ENCODE measurements at regions not wholly inside any gene's neighbourhood (a gene's known extent, or its start where the extent isn't known, plus 50 kb on each side); places are given as distances from the start of the nearest gene placed in this dataset.

DNA sequence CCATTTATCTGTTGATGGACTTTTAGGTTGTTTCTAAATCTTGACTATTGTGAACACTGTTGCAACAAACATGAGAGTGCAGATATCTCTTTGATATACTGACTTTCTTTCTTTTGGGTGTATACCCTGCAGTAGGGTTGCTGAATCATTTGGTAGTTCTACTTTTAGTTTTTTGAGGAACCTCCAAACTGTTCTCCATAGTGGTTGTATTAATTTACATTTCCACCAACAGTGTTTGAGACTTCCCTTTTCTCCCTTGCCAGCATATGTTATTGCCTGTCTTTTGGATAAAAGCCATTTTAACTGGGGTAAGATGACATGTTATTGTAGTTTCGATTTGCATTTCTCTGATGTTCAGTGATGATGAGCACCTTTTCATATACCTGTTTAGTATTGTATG is 330.0 kb downstream of the DDX10 start:
- no peak for DNase-seq (ENCODE audit: low read depth)

DNA sequence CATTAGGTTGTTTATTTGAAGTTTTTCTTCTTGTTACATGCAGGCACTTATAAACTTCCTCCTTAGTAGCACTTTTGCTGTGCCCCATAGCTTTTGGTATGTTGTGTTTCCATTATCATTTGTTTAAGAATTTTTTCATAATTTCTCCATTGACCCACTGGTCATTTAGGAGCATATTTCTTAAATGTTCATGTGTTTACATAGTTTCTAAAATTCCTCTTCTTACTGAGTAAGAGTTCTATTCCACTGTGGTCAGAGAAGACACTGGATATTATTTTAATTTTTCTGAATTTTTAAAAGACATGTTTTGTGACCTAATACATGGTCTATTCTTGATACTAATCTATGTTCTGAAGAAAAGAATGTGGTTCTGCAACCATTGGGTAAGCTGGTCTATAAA is 333.0 kb downstream of the DDX10 start:
- DNase-seq (ENCODE audit: low read depth) = peak; percentile 23

DNA sequence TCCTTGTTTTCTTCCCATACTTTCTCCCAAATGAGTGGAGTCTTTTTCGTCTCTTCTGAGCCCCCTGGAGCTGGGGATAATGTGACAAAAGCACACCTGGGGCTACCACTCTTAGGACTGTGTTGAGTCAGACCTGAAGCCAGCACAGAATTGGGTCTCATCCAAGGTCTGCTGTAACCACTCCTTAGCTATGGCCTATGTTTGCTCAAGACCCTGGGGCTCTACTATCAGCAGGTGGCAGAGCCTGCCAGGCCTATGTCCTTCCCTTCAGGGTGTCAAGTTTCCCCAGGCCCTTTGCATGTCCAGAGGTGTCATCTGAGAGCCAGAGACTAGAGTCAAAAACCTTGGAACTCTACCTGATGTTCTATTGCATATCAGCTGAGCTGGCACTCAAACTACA is 335.7 kb downstream of the DDX10 start:
- no peak for DNase-seq (ENCODE audit: low read depth)

DNA sequence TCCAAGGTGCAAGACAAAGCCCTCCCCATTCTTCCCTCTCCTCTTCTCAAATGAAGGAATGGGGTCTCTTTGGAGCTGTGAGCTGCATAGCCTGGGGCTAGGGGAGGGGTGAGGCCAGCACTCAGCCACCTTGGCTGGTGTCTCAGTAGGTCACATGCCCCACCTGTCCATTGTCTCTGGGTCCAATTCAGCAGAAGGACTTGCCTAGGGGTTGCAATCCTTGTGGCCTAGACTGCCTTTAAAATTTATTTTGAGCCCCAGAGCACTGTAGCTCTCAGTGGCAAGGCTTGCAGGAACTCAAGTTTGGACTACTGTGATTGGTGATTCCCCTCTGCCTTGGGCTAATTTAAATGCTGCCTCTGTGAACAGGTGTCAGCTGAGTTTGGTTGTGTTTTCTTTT is 336.7 kb downstream of the DDX10 start:
- no peak for DNase-seq (ENCODE audit: low read depth)

DNA sequence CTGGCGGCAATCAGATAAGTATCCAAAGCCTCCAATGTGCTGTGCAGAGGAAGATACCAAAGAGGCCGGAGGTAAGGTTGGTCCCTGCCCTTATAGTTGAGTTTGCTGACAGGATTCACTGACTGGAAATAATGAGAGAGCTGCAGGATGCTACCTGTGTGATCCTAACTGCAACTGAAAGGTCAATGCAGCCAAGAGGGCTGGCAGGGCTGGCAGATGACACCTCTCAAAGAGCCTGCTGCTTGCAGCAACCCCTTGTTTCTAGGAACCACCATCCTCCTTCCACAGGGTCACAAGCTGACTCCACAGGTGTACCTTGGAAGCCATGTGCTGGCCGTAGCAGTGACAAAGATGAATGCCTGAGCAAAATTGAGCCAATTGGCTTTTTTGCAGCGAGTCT is 348.1 kb downstream of the DDX10 start:
- DNase-seq (ENCODE audit: low read depth) = no peak

DNA sequence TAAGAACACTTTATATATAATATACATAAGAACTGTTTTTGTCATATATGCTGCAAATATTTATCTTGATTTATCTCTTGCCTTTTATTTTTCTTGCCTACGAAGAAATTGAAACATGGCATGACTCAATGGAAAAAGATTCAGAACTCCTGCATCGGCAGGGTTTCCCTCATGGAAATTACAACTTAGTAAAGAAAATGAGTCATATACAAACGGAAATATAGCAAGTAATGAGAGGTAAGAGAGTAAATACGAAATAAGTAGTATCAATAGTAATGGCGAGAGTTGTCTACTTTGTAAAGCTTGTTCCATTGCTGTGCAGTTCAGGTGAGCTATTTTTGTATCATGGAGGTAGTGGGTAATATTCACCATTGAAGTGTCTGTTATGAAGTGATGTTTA is 350.4 kb downstream of the DDX10 start:
- no peak for DNase-seq (ENCODE audit: low read depth)

DNA sequence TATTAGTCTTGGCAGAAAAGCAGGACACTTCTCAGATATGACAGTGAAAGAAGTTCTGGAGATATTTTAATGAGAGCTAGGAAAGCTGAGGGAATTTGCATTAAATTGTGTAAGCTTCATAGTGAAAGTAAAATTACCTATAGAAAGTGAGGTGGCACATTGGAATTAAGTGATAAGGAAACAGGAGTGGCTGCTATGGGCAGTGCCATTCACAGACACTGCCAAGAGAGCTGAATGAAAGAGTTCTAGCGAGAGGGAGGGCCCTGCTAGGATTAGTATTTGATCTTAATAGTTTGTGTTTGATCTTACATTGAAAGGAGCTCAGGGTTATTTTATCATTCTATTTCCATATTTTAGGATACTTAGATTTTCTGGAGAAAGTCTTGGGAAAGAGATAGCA is 351.9 kb downstream of the DDX10 start:
- DNase-seq (ENCODE audit: low read depth) = no peak

DNA sequence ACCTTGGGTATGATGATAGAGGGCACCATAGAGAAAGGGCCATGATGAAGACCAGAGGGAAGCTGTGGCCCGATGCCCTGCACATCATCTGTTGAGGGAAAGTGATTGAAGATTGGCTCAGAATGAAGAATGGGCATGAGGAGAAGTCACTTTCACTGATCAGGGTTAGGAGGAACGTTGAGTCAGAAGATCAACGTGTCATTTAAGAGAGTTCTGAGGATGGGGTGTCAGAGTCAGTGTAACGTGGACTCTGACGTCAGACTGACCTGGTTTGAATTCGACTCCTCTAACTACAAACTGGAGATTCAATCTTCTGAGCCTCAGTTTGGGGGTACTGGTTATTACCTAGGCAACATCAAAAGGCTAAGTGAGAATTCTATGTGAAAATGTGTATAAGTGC is 352.6 kb downstream of the DDX10 start:
- DNase-seq (ENCODE audit: low read depth) = no peak

DNA sequence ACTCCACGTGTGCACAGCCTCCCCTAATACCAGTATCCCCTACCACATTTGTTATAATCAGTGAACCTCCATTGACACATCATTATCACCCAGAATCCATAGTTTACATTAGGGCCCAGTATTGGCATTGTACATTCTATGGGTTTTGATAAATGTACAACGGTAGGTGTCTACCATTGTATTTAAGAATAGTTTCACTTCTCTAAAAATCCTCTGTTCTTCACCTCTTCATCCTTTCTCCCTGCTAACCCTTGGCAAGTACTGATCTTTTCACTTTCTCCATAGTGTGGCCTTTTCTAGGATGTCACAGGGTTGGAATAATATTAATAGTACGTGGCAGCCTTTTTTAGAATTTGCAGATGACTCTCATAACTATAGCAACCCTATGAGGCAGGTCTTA is 353.8 kb downstream of the DDX10 start:
- DNase-seq (ENCODE audit: low read depth) = no peak

DNA sequence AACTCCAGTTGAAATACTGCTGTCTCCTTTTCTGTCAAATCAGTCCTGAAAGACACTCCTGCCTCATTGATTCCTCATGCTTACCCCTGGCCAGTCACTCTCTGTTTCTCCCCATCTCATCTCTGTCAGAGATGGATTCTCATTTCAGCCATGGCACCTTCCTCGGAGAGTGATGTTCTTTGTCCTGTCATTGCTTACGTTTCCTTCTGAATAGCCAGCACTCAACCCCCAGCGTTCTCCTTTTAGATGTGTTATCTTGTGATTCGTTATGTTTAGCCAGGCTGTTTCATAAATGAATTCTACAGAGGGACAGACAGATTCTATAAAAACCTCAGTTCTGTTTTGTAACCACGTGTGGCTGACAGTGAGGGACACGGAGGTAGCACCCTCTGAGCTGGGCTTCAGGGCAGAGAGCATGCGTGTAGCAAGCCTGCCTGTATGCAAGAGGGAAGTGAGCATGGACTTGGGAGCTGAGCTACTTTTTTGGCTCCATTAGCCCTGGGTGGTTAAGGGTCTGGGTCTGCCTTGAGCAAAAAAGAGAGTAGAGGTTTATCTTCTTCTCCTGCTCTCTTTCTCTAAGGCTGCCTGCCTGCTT is 354.6 kb downstream of the DDX10 start:
- no peak for DNase-seq (ENCODE audit: low read depth)

DNA sequence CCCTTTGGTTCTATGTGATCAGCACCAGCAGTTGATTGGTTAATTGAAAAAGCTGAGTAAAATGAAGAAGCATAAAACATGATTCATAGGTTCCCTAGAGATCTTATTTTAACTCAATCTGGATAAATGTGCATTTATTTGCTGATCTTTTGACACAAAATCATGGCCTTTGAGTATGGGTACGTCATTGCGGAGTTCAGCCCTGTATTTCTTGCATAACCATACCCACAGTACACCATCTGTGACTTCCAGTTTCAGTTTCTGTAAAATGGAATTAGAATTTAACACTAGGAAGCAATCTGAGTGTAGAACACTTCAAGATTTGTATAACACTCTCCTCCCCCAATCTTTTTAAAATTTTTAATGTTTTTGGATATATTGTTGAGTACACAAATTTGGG is 358.2 kb downstream of the DDX10 start:
- DNase-seq (ENCODE audit: low read depth) = no peak

DNA sequence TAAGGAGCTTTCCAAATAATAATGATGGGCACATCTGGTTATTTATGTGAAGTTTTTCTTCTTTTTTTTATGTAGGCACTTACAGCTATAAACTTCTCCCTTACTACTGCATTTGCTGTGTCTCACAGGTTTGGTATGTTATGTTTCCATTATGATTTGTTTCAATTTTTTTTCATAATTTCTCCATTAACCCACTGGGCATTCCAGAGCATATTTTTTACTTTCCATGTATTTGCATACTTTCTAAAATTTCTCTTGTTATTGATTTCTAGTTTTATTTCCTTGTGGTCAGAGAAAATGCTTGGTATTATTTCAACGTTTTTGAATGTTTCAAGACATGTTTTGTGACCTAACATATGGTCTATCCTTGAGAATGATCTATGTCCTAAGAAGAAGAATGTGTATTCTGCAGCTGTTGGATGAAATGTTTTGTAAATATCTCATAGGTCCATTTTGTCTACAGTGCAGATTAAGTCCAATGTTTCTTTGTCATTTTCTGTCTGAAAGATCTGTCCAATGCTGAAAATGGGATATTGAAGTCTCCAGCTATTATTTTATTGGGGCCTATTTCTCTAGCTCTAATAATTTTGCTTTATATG is 362.1 kb downstream of the DDX10 start:
- DNase-seq (ENCODE audit: low read depth) = peak; percentile 71

DNA sequence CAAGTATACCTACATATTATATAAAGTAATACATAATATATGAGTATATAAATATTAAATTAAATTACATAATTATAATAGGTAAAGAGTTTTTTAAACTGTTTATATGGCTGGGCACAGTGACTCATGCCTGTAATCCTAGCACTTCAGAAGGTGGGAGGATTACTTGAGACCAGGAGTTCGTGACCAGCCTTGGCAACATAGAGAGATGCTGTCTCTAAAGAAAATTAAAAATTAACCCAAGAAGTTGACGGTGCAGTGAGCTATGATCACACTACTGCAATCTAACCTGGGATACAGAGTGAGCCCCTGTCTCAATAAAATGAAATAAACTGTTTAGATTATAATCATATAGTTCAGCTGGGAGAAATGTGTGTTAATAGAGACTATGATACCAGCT is 363.0 kb downstream of the DDX10 start:
- DNase-seq (ENCODE audit: low read depth) = no peak

DNA sequence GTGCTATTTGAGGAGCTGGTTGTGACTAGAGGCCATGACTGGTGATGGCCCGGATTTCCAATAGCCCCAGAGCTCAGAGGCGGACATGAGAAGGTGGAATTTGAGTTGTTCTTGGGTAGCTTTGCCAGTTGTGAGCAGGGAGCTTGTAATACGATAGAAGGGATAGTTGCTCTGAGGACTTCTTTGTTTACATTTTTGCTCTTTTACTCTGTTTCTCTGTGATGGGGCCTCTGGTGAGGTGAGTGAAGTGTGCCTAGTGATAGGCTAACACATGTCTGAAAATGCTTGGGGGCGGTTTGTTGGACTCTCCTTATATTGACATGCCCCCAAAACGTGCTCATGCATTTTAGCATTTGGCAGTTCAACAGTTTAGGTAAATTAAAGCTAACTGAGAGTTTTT is 365.1 kb downstream of the DDX10 start:
- DNase-seq (ENCODE audit: low read depth) = no peak

DNA sequence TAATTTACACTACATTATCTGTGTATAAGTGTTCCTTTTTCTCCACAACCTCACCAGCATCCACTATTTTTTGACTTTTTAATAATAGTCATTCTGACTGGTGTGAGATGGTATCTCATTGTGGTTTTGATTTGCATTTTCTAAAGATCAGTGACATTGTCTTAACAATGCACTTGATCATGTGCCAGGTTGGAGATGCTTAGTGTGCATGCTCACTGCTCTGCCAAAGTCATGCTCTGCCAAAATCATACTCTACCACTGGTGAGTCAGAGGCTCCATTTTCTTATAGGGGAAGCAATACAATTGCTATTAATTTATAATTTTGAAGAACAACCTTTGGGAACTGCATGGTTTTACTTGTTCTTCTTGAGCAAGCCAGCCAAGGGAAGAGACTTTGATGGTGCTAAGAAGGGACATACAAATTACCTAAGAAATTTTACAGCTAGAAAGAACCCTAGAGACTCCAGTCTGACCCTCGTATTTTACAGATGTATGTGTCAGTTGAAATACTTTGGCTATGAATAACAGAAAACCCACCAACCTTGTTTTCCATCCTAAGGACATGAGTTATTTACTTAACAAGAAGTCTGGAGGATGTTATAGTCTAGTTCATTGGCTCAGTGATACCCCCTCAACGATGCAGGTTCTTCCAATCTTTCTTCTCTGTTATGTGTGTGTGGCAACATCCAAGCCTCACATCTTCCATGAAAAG is 368.9 kb downstream of the DDX10 start:
- DNase-seq (ENCODE audit: low read depth) = peak; percentile 88

DNA sequence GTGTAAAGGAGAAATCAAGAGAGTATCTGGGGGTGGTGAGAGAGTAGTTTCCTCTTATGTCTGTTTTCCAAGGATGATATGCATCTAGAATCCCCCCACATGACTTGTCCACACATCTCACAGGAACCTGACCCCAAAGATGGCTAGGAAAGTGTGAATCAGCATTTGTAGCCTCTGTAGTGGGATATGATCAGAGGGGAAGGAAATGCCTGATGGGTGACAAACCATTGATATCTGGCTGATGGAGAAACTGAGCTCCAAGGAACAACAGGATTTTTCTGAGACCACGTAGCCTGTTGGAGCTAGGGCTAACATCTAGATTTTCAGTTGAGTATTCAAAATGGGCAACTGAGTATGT is 369.4 kb downstream of the DDX10 start:
- DNase-seq (ENCODE audit: low read depth) = no peak

DNA sequence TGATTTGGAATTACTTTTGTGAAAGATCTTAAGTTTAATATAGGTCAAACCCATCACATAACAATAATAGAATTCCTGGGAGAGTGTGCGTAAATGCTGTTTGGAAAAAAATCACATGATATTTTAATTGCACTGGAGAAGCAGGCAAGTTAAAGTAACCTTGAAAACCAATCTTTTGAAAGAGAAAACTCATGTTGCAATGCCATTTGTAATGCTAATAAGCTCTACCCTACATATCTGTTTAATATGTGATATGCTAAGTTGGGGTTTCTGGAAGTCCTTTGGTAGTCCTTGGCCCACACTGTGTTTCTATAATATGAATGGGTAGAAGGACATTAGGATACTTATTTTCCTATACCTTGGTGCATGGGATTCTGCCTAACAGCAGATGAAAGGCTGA is 370.4 kb downstream of the DDX10 start:
- DNase-seq (ENCODE audit: low read depth) = no peak

DNA sequence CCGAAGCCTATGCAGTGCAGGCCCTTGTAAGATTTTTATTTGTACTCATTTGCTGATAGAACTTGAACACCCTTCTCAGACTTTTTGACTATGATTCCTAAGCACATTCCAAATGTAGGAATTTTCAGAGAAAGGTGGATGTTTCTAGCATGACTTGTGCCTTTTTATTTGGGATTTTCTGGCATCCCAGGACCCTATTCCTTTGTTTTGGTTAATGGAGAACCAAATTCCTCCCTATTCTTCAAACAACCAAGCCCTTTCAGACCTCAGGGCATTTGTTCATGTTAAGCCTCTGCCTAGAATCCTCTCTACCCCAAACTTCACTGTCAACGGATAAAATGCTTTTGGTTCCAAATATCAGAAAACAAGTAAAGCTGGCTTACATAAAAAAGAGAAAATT is 371.1 kb downstream of the DDX10 start:
- DNase-seq (ENCODE audit: low read depth) = no peak

DNA sequence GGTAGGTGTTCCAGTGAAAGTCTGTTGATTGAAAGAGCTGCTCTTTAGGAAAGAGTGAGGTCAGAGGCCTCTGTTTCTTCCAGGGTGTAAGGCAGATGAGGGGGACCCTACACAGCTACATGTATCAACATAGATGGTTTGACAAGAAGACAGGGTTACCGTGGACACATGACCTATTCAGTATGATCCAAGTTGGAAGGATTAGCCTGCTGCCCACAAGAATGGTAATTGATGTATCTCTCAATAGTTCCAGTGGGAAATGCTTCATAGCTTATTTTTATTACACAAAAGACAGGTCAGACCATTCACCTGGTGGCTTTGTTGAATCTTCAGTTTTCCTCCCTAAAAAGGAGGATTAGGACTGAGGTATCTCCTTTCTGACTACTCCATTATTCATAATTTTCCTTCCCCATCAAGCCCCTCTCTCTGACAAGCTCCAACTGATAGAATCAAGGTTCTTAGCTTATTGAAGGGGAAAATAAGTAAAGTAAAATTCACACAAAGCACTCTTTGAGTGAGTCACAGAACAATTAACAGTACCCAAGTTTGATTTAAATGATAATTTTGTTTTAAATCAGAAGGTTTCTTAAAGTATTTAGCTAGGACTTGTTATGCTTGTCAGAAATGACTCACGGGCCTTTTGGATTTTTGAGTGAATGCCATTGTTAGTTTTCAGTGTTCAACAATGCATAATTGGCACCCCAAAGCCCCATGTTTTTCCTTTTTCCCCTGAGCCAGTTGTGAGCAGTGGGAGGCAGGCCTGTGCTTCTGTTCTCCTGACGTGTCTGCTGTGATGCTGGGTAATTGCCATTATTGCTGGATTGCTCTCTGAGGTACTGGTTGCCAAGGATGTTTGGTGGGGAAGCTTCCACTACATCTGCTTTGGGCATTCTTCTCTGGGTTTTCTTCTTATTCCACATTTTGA is 373.2 kb downstream of the DDX10 start:
- DNase-seq (ENCODE audit: low read depth) = peak; percentile 97

DNA sequence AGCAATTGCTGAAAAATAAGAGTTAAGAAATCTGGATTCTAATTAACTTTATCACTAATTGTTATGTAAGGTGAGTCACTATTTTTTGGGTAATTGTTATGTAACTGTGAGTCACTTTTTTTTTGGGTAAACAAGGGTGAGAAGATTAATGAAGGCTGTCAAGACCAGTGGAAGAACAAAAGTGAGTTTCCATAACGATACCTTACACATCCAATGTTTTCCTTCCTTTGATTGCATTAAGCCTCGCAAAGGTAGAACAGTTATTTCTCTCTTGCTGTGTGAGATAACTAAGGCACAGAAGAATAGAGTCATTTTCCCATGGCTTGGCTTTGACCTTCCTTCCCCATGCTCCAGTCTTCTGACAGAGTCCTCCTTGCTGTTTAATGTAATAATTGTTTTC is 374.7 kb downstream of the DDX10 start:
- no peak for DNase-seq (ENCODE audit: low read depth)

DNA sequence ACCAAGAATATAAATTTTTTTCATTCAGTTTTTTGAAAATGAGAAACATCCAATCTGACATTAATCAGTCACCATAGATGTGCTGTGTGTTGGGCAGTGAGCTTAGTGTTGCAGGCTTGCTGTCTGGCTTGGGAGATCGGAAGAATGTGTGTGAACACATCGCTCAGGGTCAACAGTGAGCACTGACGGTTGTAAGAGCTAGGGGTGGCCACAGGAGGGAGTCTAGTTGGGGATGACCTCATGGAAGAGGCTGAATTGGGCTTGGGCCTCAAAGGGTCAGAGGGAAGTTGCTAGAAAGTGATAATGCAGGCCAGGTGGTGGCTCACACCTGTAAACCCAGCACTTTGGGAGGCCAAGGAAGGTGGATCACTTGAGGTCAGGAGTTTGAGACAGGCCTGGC is 375.4 kb downstream of the DDX10 start:
- no peak for DNase-seq (ENCODE audit: low read depth)

DNA sequence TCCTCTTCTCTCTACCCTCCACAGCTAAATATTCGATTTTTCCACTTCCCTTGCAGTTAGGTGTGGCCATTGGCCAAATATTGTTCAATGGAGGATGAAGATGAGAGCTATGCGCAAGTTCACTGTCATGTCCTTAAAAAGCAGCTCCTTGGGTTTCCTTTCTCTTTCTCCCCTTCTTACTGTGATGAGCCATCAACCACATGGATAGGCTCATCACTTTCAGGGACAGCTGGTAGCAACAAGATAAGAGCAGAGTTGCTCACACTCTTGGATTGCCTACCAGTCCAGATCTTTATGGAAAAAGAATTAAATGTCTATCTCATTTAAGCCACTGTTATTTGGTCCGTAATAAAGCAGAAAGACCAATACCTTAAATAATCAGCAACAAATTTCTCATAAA is 377.0 kb downstream of the DDX10 start:
- no peak for DNase-seq (ENCODE audit: low read depth)

DNA sequence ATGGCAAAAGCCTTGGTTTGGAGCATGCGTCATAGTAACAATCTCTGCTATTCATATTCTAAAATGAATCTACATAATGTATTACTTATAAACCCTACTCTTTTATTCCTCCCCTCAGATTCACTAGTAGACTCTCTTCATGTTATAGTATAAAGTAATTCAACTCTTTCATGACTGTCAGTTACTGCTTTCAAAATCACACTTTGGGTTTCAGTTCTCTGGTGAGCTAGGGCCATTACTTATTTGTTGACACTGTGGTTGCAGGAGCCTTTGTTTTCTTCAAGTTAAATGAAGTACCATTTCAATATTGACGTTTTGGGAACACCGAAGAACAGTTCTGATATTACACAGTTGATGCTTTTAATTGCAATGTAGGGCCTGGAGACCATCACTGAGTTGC is 378.4 kb downstream of the DDX10 start:
- DNase-seq (ENCODE audit: low read depth) = no peak

Measured in GM04503 (cell line).